IMR-90 (cell line): ENCODE measurements at regions not wholly inside any gene's neighbourhood (a gene's known extent, or its start where the extent isn't known, plus 50 kb on each side); places are given as distances from the start of the nearest gene placed in this dataset.

Experiments used
- ATAC-seq: fragments of 200-7000 bp; cut with Tn5 transposase; 2 replicates; pipeline ENCODE4 v1.9.1; 2020; ENCODE audit warnings: low read depth, mild to moderate bottlenecking, moderate library complexity
- BruUV-seq: library from RNA; stranded (reverse); fragments of 400-500 nt; replicated peaks from 2 replicates; lab custom pipeline; 2021; lab: Mats Ljungman, UMichigan
- CTCF ChIA-PET: fragments of 300-600 bp; formaldehyde crosslinking; extraction: SDS; loops from one replicate; lab custom pipeline; 2021; ENCODE audit warnings: antibody characterized with exemption; lab: Yijun Ruan, JAX
- POLR2A ChIA-PET: fragments of 300-600 bp; sonication (Branson Sonifier 250); formaldehyde crosslinking; loops from one replicate; lab custom pipeline; 2022; ENCODE audit warnings: antibody characterized with exemption; ENCODE audit not compliant: unreplicated experiment; lab: Charles Lee
- DNase-seq: peaks from one replicate; pipeline ENCODE4 v3.0.0; 2013
- H2AFZ ChIP-seq: replicated peaks from 2 replicates; pipeline ENCODE3; 2013; ENCODE audit warnings: low read length, mild to moderate bottlenecking; ENCODE audit not compliant: poor library complexity
- H2AK5ac ChIP-seq: 2 replicates; pipeline ENCODE4 v1.6.1; 2013; ENCODE audit warnings: low read depth, low read length, inconsistent platforms
- H2AK9ac ChIP-seq: replicated peaks from 2 replicates; pipeline ENCODE3; 2013; ENCODE audit warnings: mild to moderate bottlenecking, low read depth, low read length, moderate library complexity; ENCODE audit not compliant: poor library complexity
- H2BK120ac ChIP-seq: 2 replicates; pipeline ENCODE4 v1.6.1; 2013; ENCODE audit warnings: low read depth, low read length, inconsistent platforms
- H2BK15ac ChIP-seq: 3 replicates; pipeline ENCODE4 v1.6.1; 2013; ENCODE audit warnings: low read depth, low read length, inconsistent platforms
- H2BK20ac ChIP-seq: 2 replicates; pipeline ENCODE4 v1.6.1; 2013; ENCODE audit warnings: low read depth, mild to moderate bottlenecking, inconsistent platforms, low read length, moderate library complexity
- H2BK5ac ChIP-seq: 2 replicates; pipeline ENCODE4 v1.6.1; 2013; ENCODE audit warnings: mild to moderate bottlenecking, low read depth, low read length, inconsistent platforms; ENCODE audit not compliant: poor library complexity, severe bottlenecking
- H3K14ac ChIP-seq: replicated peaks from 2 replicates; pipeline ENCODE4 v1.6.1; 2013; ENCODE audit warnings: low read depth, low read length, inconsistent platforms
- H3K18ac ChIP-seq: 2 replicates; pipeline ENCODE4 v1.6.1; 2013; ENCODE audit warnings: low read depth, low read length, control low read depth
- H3K23ac ChIP-seq: 2 replicates; pipeline ENCODE4 v1.6.1; 2013; ENCODE audit warnings: low read depth, low read length, inconsistent platforms
- H3K27ac ChIP-seq: 2 replicates; pipeline ENCODE4 v1.5.1; 2013; ENCODE audit warnings: mild to moderate bottlenecking, control low read depth, low read length; ENCODE audit not compliant: insufficient read depth
- H3K27me3 ChIP-seq: 2 replicates; pipeline ENCODE4 v1.6.1; 2013; ENCODE audit warnings: low read length; ENCODE audit not compliant: control insufficient read depth, insufficient read depth
- H3K36me3 ChIP-seq: 2 replicates; pipeline ENCODE4 v1.6.1; 2013; ENCODE audit warnings: low read length, mixed read lengths; ENCODE audit not compliant: control insufficient read depth, insufficient read depth
- H3K4ac ChIP-seq: 2 replicates; pipeline ENCODE4 v1.6.1; 2013; ENCODE audit warnings: low read depth, low read length, inconsistent platforms
- H3K4me1 ChIP-seq: 2 replicates; pipeline ENCODE4 v1.6.1; 2013; ENCODE audit warnings: low read length, mixed read lengths; ENCODE audit not compliant: control insufficient read depth, insufficient read depth
- H3K4me2 ChIP-seq: 2 replicates; pipeline ENCODE4 v1.6.1; 2013; ENCODE audit warnings: low read depth, mild to moderate bottlenecking, control low read depth, low read length, moderate library complexity
- H3K4me3 ChIP-seq: 2 replicates; pipeline ENCODE4 v1.5.1; 2013; ENCODE audit warnings: low read depth, mild to moderate bottlenecking, control low read depth, low read length, moderate library complexity; ENCODE audit not compliant: insufficient read depth
- H3K56ac ChIP-seq: 2 replicates; pipeline ENCODE4 v1.6.1; 2013; ENCODE audit warnings: low read length, inconsistent platforms; ENCODE audit not compliant: insufficient read depth; ENCODE audit errors: extremely low read depth
- H3K79me1 ChIP-seq, 2 experiments: 2 replicates each; pipeline ENCODE4 v1.6.1; 2013; ENCODE audit warnings: low read length in 2 of 2, inconsistent platforms in 1 of 2, low read depth in 1 of 2
- H3K9ac ChIP-seq: 2 replicates; pipeline ENCODE4 v1.6.1; 2013; ENCODE audit warnings: low read depth, low read length, control low read depth
- H3K9me1 ChIP-seq: 2 replicates; pipeline ENCODE4 v1.6.1; 2013; ENCODE audit warnings: low read length, inconsistent platforms; ENCODE audit not compliant: insufficient read depth
- H3K9me3 ChIP-seq: 2 replicates; pipeline ENCODE4 v1.6.1; 2013; ENCODE audit warnings: low read length; ENCODE audit not compliant: control insufficient read depth, insufficient read depth
- H4K20me1 ChIP-seq: 2 replicates; pipeline ENCODE4 v1.6.1; 2013; ENCODE audit warnings: low read length, inconsistent platforms; ENCODE audit not compliant: insufficient read depth
- H4K5ac ChIP-seq: 2 replicates; pipeline ENCODE4 v1.6.1; 2013; ENCODE audit warnings: mild to moderate bottlenecking, low read depth, low read length, control low read depth
- H4K8ac ChIP-seq, 2 experiments: 2 replicates each; pipeline ENCODE4 v1.6.1; 2013; ENCODE audit warnings: low read depth in 2 of 2, low read length in 2 of 2, control low read depth in 1 of 2, inconsistent platforms in 1 of 2
- H4K91ac ChIP-seq: 2 replicates; pipeline ENCODE4 v1.6.1; 2013; ENCODE audit warnings: low read depth, low read length, inconsistent platforms; ENCODE audit not compliant: insufficient read depth
- BHLHE40 ChIP-seq: fragments of 150-350 bp; IDR thresholded peaks from 2 replicates; pipeline ENCODE4 v1.6.1; 2016; ENCODE audit warnings: mild to moderate bottlenecking, low read depth, low read length
- CHD1 ChIP-seq: IDR thresholded peaks from 2 replicates; pipeline ENCODE4 v1.6.1; 2012; ENCODE audit warnings: low read depth, low read length, improper control_type of control experiment
- CTCF ChIP-seq: conservative IDR thresholded peaks from 2 replicates; pipeline ENCODE4 v1.5.1; 2012; ENCODE audit warnings: mild to moderate bottlenecking, low read depth, low read length, improper control_type of control experiment
- ELK1 ChIP-seq: fragments of 150-350 bp; IDR thresholded peaks from 2 replicates; pipeline ENCODE4 v1.6.1; 2016; ENCODE audit warnings: low read depth, mild to moderate bottlenecking, low read length, moderate library complexity, borderline replicate concordance
- FOS ChIP-seq: fragments of 150-350 bp; IDR thresholded peaks from 2 replicates; pipeline ENCODE4 v1.6.1; 2016; ENCODE audit warnings: low read depth, low read length
- MAFK ChIP-seq: IDR thresholded peaks from 2 replicates; pipeline ENCODE4 v1.6.1; 2012; ENCODE audit warnings: low read depth, low read length, improper control_type of control experiment
- MAZ ChIP-seq: IDR thresholded peaks from 2 replicates; pipeline ENCODE4 v1.6.1; 2012; ENCODE audit warnings: low read depth, mild to moderate bottlenecking, low read length, improper control_type of control experiment, moderate library complexity, borderline replicate concordance
- NFE2L2 ChIP-seq: fragments of 150-350 bp; IDR thresholded peaks from 2 replicates; pipeline ENCODE4 v1.6.1; 2016; ENCODE audit warnings: low read depth, mild to moderate bottlenecking, low read length
- POLR2A ChIP-seq: IDR thresholded peaks from 2 replicates; pipeline ENCODE4 v1.6.1; 2012; ENCODE audit warnings: mild to moderate bottlenecking, low read depth, low read length
- RAD21 ChIP-seq: IDR thresholded peaks from 2 replicates; pipeline ENCODE4 v1.6.1; 2012; ENCODE audit warnings: low read length, improper control_type of control experiment
- RCOR1 ChIP-seq: IDR thresholded peaks from 2 replicates; pipeline ENCODE4 v1.6.1; 2012; ENCODE audit warnings: mild to moderate bottlenecking, low read length, improper control_type of control experiment; ENCODE audit not compliant: insufficient replicate concordance
- RFX5 ChIP-seq: IDR thresholded peaks from 2 replicates; pipeline ENCODE4 v1.8.0; 2012; ENCODE audit warnings: low read depth, mild to moderate bottlenecking, low read length, moderate library complexity
- SMC3 ChIP-seq: fragments of 150-350 bp; IDR thresholded peaks from 2 replicates; pipeline ENCODE4 v1.6.1; 2016; ENCODE audit warnings: low read depth, mild to moderate bottlenecking, antibody characterized with exemption, low read length, moderate library complexity
- USF2 ChIP-seq: fragments of 150-350 bp; IDR thresholded peaks from 2 replicates; pipeline ENCODE4 v1.6.1; 2017; ENCODE audit warnings: mild to moderate bottlenecking, antibody characterized with exemption, low read length, low read depth
- WGBS, 2 experiments: methylation state at CpG; one replicate each; pipeline versions ENCODE4 v1.1.5 to v1.1.7; 2013; ENCODE audit warnings: missing lambda C conversion rate in 2 of 2; ENCODE audit not compliant: insufficient read length in 1 of 2; ENCODE audit errors: extremely low coverage in 2 of 2; 5-methylcytosine and 5-hydroxymethylcytosine counted together
- dilution Hi-C: fragments of 300-500 bp; cut with HindIII; formaldehyde crosslinking; loops from one replicate; pipeline ENCODE4 v1.14.3; 2018; ENCODE audit warnings: low sequenced_read_pairs; ENCODE audit not compliant: unreplicated experiment
- in situ Hi-C: fragments of 300-500 bp; cut with MboI; formaldehyde crosslinking; loops from 3 replicates; pipeline ENCODE4 v1.14.3; 2019; ENCODE audit warnings: low sequenced_read_pairs, inconsistent platforms, mixed read lengths
- intact Hi-C: fragments of 100-400 bp; cut with micrococcal nuclease; formaldehyde crosslinking; loops from 2 replicates; pipeline ENCODE4 v1.10.0; 2022

GRCh38 chr17:68661265-68662036 lies 60.3 kb upstream of the FAM20A start:
- ChIA-PET POLR2A (no interaction called here), CTCF (no interaction called here)
- no peaks in the 10 kb centered on the region for H3K79me1 ChIP-seq

More at GRCh38 chr17:68661265-68662036, 60.3 kb upstream of the FAM20A start:
- Histone ChIP-seq H3K4me3 (no peak overlapping the region), H3K36me3 (no peaks in the 10 kb centered on the region), H2BK20ac (no peak overlapping the region), H2AK9ac (no peak overlapping the region), H3K4me2 (no peak overlapping the region), H3K18ac (no peak overlapping the region), H3K9me3 (no peaks in the 10 kb centered on the region), H4K5ac (no peak overlapping the region), H2BK5ac (no peak overlapping the region), H3K9me1 (no peaks in the 10 kb centered on the region), H3K27me3 (no peaks in the 10 kb centered on the region), H3K4me1 (no peaks in the 10 kb centered on the region), H3K4ac (no peak overlapping the region), H4K91ac (no peak overlapping the region), H2AFZ (no peak overlapping the region), H3K27ac (no peak overlapping the region), H3K14ac (no peak overlapping the region), H2BK15ac (no peak overlapping the region), H2BK120ac (no peak overlapping the region), H3K56ac (no peak overlapping the region), H4K20me1 (no peaks in the 10 kb centered on the region), H4K8ac (no peak overlapping the region), H3K23ac (no peak overlapping the region), H3K9ac (no peak overlapping the region), H2AK5ac (no peak overlapping the region)
- no TSS peak for BruUV-seq
- dilution Hi-C loops, result no loop called here
- intact Hi-C loops, result no loop called here
- TF ChIP-seq MAFK (no peak), ELK1 (no peak), FOS (no peak), NFE2L2 (no peak), BHLHE40 (no peak), MAZ (no peak), SMC3 (no peak), CHD1 (no peak), USF2 (no peak), CTCF (no peak), RFX5 (no peak), RCOR1 (no peak), POLR2A (no peak), RAD21 (no peak)
- ATAC-seq (no peak), DNase-seq (no peak)
- in situ Hi-C loops, result no loop called here
- WGBS, 2 experiments, result no CpG with 5 or more reads among the region's 3 CpGs
